ENCODE measurements at regions not wholly inside any gene's neighbourhood (a gene's known extent, or its start where the extent isn't known, plus 50 kb on each side); places are given as distances from the start of the nearest gene placed in this dataset.

- no peak for TF ChIP-seq CTCF (IDR thresholded peaks at IDR 0.05; ENCODE audit: partially characterized antibody, unreplicated experiment)
- H3K4me1 Mint-ChIP-seq (ENCODE audit: low read depth, unreplicated experiment), result no peaks in the 10 kb centered on the region
These were observed 214.4 kb upstream of the STXBP5 start for GRCh38 chr6:146989860-146990259.

GRCh38 chr6:146990284-146990683 is 213.9 kb upstream of the STXBP5 start:
- no peak for TF ChIP-seq CTCF (IDR thresholded peaks at IDR 0.05; ENCODE audit: partially characterized antibody, unreplicated experiment)
- H3K4me1 Mint-ChIP-seq (ENCODE audit: low read depth, unreplicated experiment), result no peaks in the 10 kb centered on the region
- H3K4me3 Mint-ChIP-seq (ENCODE audit: unreplicated experiment), result no peak overlapping the region
- DNase-seq, result no peak
- H3K27me3 Mint-ChIP-seq (ENCODE audit: unreplicated experiment), result peaks cover 2% of the 10 kb centered on the region
- peaks cover 1% of the 10 kb centered on the region for H3K9me3 Mint-ChIP-seq (ENCODE audit: unreplicated experiment)
- H3K27ac Mint-ChIP-seq (ENCODE audit: unreplicated experiment), result no peak overlapping the region
- no peaks in the 10 kb centered on the region for H3K36me3 Mint-ChIP-seq (ENCODE audit: unreplicated experiment)

More at GRCh38 chr6:146989860-146990259, 214.4 kb upstream of the STXBP5 start:
- H3K27ac Mint-ChIP-seq (ENCODE audit: unreplicated experiment), result no peak overlapping the region
- peaks cover 1% of the 10 kb centered on the region for H3K9me3 Mint-ChIP-seq (ENCODE audit: unreplicated experiment)
- no peak for DNase-seq
- no peak overlapping the region for H3K4me3 Mint-ChIP-seq (ENCODE audit: unreplicated experiment)
- H3K36me3 Mint-ChIP-seq (ENCODE audit: unreplicated experiment), result no peaks in the 10 kb centered on the region
- peaks cover 2% of the 10 kb centered on the region for H3K27me3 Mint-ChIP-seq (ENCODE audit: unreplicated experiment)

- DNase-seq, result no peak
- Mint-ChIP-seq H3K27me3 (ENCODE audit: unreplicated experiment) (peaks cover 1% of the 10 kb centered on the region), H3K27ac (ENCODE audit: unreplicated experiment) (no peak overlapping the region), H3K9me3 (ENCODE audit: unreplicated experiment) (peaks cover 1% of the 10 kb centered on the region), H3K36me3 (ENCODE audit: unreplicated experiment) (no peaks in the 10 kb centered on the region), H3K4me1 (ENCODE audit: low read depth, unreplicated experiment) (no peaks in the 10 kb centered on the region), H3K4me3 (ENCODE audit: unreplicated experiment) (no peak overlapping the region)
- no peak for TF ChIP-seq CTCF (IDR thresholded peaks at IDR 0.05; ENCODE audit: partially characterized antibody, unreplicated experiment)
These were observed 213.1 kb upstream of the STXBP5 start for GRCh38 chr6:146990821-146991798.

GRCh38 chr6:146997062-146997461 is 207.2 kb upstream of the STXBP5 start:
- no peak for DNase-seq
- no peak overlapping the region for H3K27ac Mint-ChIP-seq (ENCODE audit: unreplicated experiment)
- H3K9me3 Mint-ChIP-seq (ENCODE audit: unreplicated experiment), result no peaks in the 10 kb centered on the region
- TF ChIP-seq CTCF (IDR thresholded peaks at IDR 0.05; ENCODE audit: partially characterized antibody, unreplicated experiment), result no peak
- no peak overlapping the region for H3K4me3 Mint-ChIP-seq (ENCODE audit: unreplicated experiment)
- peaks cover 8% of the 10 kb centered on the region for H3K4me1 Mint-ChIP-seq (ENCODE audit: low read depth, unreplicated experiment)
- H3K27me3 Mint-ChIP-seq (ENCODE audit: unreplicated experiment), result no peaks in the 10 kb centered on the region
- H3K36me3 Mint-ChIP-seq (ENCODE audit: unreplicated experiment), result no peaks in the 10 kb centered on the region

- no peak for DNase-seq
- H3K36me3 Mint-ChIP-seq (ENCODE audit: unreplicated experiment), result no peaks in the 10 kb centered on the region
- TF ChIP-seq CTCF (IDR thresholded peaks at IDR 0.05; ENCODE audit: partially characterized antibody, unreplicated experiment), result no peak
- no peaks in the 10 kb centered on the region for H3K9me3 Mint-ChIP-seq (ENCODE audit: unreplicated experiment)
- H3K27me3 Mint-ChIP-seq (ENCODE audit: unreplicated experiment), result no peaks in the 10 kb centered on the region
- no peak overlapping the region for H3K27ac Mint-ChIP-seq (ENCODE audit: unreplicated experiment)
- no peak overlapping the region for H3K4me3 Mint-ChIP-seq (ENCODE audit: unreplicated experiment)
- H3K4me1 Mint-ChIP-seq (ENCODE audit: low read depth, unreplicated experiment), result peaks cover 8% of the 10 kb centered on the region
These were observed 204.5 kb upstream of the STXBP5 start for GRCh38 chr6:146999766-147000165.
